ENCODE measurements at regions not wholly inside any gene's neighbourhood (a gene's known extent, or its start where the extent isn't known, plus 50 kb on each side); places are given as distances from the start of the nearest gene placed in this dataset.

- TF ChIP-seq CTCF (IDR thresholded peaks at IDR 0.05; ENCODE audit: low read length) (no peak), EZH2phosphoT487 (IDR thresholded peaks at IDR 0.05; ENCODE audit: low read length) (no peak)
These were observed 162.3 kb downstream of the NDUFA12 start for GRCh38 chr12:94841177-94841576.
